HG02870 (cell line): ENCODE measurements at regions not wholly inside any gene's neighbourhood (a gene's known extent, or its start where the extent isn't known, plus 50 kb on each side); places are given as distances from the start of the nearest gene placed in this dataset.
"Not testable (repeated sequence)": the region's sequence is repeated elsewhere in the genome, so short reads cannot be mapped to it uniquely, and the experiment has no call there.

Experiments used
- ATAC-seq: cut with Tn5 transposase; IDR thresholded peaks from one replicate; pipeline ENCODE4 v1.9.1; 2021; ENCODE audit warnings: mild to moderate bottlenecking, moderate library complexity; ENCODE audit not compliant: unreplicated experiment

- no peak for ATAC-seq
Observed at GRCh38 chr2:75925331-75926024, 214.8 kb upstream of the GCFC2 start.

DNA sequence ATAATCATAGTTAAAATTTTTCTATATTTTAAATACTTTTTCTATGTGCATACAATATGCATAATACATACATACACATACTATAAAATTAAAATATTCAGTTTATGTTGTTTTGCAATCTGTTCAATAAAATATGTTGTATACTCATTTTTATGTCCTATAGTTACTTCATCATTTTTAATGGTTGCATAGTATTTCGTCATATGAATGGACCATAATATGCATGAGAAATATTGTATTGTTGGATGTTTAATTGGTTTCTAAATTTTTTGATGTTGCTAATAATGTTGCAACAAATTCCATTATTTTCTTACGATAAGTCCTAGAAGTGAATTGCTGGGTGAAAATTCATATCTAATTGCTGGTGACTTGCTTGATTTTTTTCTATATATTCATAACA lies 211.5 kb upstream of the GCFC2 start:
- no peak for ATAC-seq

GRCh38 chr2:75920859-75921551 lies 210.3 kb upstream of the GCFC2 start:
- ATAC-seq, result no peak

DNA sequence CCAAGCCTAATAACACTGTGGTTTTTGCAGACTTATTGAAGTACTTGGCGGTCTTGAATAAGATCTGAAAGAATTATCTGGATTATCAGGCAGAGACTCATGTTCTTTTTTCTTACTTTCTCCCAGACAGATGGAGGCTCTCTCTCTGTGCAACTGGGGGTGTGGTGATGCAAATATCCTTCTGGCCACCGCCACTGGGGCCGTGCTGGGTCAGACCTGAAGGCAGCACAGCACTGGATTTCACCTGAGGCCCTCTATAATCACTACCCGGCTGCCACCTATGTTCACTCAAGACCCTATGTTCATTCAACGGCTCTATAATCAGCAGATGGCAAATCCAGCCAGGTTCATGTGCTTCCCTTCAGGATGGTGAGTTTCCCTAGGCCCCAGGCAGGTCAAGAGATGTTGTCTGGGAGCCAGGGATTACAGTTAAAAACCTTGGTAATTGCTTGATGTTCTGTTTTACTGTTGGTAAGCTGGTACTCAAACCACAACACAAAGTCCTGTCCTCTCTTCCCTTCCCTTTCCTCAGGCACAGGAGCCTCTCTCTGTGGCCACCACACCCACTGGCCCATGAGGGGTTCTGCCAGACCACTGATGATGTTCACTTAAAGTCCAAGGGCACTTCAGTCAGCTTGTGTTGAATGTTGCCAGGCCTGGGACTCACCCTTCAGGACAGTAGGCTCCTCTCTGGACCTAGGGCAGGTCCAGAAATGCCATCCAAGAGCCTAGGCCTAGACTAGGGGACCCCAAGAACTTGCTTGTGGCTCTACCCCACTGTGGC lies 205.3 kb upstream of the GCFC2 start:
- ATAC-seq, result no peak

DNA sequence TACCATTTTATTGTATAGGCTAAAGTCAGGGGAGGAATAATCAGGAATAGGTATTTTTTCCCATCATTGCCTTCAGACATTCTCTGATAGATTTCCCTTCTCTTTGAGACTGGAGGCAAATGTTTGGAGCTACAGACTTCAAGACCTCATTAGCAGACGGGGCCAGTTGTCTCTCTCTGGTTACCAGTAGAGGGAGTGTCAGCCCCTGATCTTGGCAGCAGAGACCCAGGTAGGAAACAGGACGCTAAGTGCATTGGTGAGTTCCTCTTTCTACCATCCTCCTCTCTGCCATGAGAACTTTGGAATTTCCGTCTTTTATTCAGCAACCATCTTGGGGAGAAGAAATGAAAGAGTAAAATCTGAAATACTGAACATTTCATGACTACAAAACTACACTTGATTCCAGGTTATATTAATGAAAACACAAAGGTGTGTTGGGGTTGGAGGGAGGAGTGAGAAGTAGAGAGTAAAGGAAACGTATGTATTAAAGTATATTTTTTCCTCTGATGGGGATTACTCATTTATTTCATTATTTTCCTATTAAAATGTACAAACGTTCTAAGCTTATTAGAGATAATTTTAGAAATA lies 186.2 kb upstream of the GCFC2 start:
- ATAC-seq, result peak; percentile 98

- ATAC-seq, result no peak
Observed at GRCh38 chr2:75894170-75894569, 183.5 kb upstream of the GCFC2 start.

DNA sequence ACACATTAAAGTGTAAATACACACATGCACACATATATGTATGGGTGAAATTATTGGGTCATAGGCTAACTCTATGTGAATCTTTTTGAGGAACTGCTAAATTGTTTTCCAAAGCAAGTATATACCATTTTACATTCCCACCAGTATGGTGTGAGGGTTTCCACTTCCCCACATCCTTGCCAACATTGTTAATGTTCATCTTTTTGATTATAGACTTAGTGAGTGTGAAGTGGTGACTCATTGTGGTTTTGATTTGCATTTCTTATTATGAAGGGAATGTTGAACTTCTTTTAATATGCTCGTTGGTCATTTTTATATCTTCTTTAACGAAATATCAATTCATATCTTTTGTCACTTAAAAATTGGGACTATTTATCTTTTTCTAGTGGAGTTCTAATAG lies 181.8 kb upstream of the GCFC2 start:
- ATAC-seq, result no peak

GRCh38 chr2:75882530-75882929 lies 171.8 kb upstream of the GCFC2 start:
- no peak for ATAC-seq

- not testable (repeated sequence) for ATAC-seq
Observed at GRCh38 chr2:75875606-75876005, 164.9 kb upstream of the GCFC2 start.

DNA sequence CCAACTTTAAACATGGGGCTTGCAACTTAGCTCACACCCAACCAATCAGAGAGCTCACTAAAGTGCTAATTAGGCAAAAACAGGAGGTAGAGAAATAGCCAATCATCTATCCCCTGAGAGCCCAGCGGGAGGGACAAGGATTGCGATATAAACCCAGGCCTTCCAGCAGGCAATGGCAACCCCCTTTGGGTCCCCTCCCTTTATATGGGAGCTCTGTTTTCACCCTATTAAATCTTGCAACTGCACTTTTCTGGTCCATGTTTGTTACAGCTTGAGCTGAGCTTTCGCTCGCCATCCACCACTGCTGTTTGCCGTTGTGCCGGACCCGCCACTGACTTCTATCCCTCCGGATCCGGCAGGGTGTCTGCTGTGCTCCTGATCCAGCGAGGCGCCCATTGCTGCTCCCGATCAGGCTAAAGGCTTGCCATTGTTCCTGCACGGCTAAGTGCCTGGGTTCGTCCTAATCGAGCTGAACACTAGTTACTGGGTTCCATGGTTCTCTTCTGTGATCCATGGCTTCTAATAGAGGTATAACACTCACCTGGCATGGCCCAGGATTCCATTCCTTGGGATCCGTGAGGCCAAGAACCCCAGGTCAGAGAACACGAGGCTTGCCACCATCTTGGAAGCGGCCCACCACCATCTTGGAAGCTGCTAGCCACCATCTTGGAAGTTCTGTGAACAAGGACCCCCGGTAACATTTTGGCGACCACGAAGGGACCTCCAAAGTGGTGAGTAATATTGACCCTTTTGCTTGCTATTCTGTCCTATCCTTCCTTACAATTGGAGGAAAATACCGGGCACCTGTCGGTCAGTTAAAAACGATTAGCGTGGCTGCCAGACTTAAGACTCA lies 161.3 kb upstream of the GCFC2 start:
- ATAC-seq, result not testable (repeated sequence)

GRCh38 chr2:75870651-75871137 lies 160.0 kb upstream of the GCFC2 start:
- ATAC-seq, result no peak

GRCh38 chr2:75870133-75870532 lies 159.4 kb upstream of the GCFC2 start:
- no peak for ATAC-seq

- ATAC-seq, result no peak
Observed at GRCh38 chr2:75865702-75866101, 155.0 kb upstream of the GCFC2 start.

DNA sequence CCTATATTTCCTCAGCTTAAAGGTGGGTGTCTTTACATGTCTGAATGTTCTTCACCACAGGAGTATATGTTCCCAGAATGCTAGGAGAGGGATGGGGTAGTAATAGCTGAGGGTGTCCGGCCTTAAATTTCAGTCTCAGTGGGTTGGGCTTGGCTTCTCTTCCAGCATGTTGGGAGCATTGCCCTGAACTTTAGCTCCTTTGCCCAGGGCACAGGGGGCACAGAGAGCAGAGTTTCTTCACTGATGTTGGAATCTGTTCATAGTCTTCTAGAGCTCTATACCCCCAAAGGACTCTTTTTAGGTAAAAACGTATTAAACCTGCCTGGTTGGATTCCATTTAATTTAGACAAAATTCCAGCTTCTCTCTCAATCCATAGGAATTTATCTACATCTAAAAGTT lies 154.4 kb upstream of the GCFC2 start:
- ATAC-seq, result no peak

GRCh38 chr2:75862547-75862946 lies 151.8 kb upstream of the GCFC2 start:
- ATAC-seq, result no peak

DNA sequence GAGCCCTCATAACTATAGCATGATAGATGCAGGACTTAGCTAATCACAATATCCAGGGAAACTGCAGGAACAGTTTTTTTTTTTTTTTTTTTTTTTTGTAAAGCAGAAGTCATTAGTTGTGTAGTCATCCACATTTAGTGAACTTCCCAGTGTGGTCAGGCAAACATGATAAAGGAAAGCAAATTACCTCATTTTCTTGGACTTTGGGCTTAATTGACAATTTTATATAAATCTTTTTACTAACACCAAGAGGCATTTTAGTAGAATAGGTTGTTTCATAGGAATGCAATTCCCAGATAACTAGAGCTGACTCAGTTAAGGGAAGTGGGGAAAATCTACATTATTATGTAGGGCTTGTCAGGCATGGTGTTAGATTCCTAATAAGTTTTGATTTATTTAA lies 142.7 kb upstream of the GCFC2 start:
- no peak for ATAC-seq

GRCh38 chr2:75852639-75853038 lies 141.9 kb upstream of the GCFC2 start:
- no peak for ATAC-seq

DNA sequence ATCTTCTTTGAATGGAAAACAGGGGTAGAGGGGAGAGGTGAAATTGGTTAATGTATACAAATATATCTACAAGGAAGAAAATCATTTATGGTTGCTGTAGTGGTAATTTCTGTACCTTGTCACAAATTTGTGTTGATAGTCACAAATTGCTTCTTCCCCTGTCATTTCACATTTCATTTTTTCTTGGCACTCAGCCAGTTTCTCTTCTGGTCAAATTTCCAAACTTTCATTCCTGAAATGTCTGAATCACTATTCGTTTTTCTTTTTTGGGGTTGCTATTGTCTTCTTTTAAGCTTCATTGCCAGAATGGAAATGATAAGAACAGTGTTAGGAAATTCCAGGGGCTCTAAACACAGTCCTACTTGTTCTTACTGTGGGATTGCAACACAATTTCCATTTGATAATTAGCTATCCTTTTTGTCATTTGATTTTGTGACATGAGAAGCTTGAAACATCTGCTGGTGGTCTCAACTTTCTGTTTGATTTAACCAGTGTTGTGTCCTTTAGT lies 136.0 kb upstream of the GCFC2 start:
- no peak for ATAC-seq

DNA sequence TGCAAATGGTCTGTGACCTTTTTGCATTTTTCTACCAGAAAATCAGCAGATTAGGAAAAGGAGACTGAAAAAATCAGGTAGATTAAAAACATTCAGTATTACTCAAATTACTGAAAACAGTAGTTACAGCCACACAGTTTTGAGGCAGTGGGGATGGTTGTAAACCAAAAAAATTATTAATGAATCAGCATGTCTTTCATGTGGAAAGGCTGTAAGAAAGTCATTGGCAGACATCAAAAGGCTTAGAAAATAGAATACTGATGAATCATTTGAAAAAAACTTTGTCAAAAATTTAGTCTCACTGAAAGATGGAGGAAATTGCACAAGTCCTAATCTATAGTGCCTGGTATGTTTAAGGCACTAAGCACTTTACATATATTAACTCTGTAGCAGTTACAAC lies 133.9 kb upstream of the GCFC2 start:
- peak; percentile 91 for ATAC-seq

DNA sequence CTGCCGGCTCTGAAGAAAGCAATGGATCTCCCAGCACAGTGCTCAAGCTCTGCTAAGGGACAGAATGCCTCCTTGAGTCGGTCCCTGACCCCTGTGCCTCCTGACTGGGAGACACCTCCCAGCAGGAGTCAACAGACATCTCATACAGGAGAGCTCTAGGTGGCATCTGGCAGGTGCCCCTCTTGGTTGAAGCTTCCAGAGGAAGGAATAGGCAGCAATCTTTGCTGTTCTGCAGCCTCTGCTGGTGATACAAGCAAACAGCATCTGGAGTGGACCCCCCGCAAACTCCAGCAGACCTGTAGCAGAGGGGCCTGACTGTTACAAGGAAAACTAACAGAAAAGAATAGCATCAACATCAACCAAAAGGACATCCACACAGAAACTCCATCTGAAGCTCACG lies 123.9 kb upstream of the GCFC2 start:
- not testable (repeated sequence) for ATAC-seq
